Activated naive CD8-positive, alpha-beta T cell (primary cell): ENCODE measurements at regions not wholly inside any gene's neighbourhood (a gene's known extent, or its start where the extent isn't known, plus 50 kb on each side); places are given as distances from the start of the nearest gene placed in this dataset.

Source experiments
- H3K27ac Mint-ChIP-seq: one replicate; pipeline ENCODE4 v1.8.0; 2021; ENCODE audit warnings: mixed read lengths
- H3K27me3 Mint-ChIP-seq: one replicate; pipeline ENCODE4 v1.8.0; 2021; ENCODE audit warnings: mixed read lengths
- H3K36me3 Mint-ChIP-seq: one replicate; pipeline ENCODE4 v1.8.0; 2021; ENCODE audit warnings: mixed read lengths
- H3K4me1 Mint-ChIP-seq: one replicate; pipeline ENCODE4 v1.8.0; 2021; ENCODE audit warnings: low read depth, mixed read lengths
- H3K4me3 Mint-ChIP-seq: one replicate; pipeline ENCODE4 v1.8.0; 2021; ENCODE audit warnings: mild to moderate bottlenecking, mixed read lengths
- H3K9me3 Mint-ChIP-seq: one replicate; pipeline ENCODE4 v1.8.0; 2021; ENCODE audit warnings: low read depth, mixed read lengths

DNA sequence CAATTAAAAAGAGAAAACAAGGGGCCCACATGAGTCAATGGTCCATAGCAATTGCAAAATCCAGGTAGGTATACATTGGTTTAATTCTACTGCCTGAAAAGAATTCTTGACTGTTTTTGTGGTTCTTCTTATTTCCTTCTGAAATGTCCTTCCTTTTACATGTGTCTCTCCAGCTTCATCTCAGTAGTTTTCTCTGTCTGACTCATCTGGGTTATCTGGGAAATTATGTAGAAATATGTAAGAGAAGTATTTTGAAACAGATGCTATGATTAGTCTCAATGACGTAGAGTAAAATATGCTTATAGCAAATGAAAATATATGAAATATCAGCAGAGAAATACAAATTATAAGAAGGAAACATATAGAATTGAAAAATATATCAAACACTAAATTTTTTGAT is 953.2 kb downstream of the BRINP3 start:
- peaks cover 27% of the 10 kb centered on the region for H3K9me3 Mint-ChIP-seq
- H3K36me3 Mint-ChIP-seq = no peaks in the 10 kb centered on the region
- H3K27me3 Mint-ChIP-seq = no peaks in the 10 kb centered on the region
- H3K27ac Mint-ChIP-seq = no peak overlapping the region
- no peak overlapping the region for H3K4me3 Mint-ChIP-seq
- H3K4me1 Mint-ChIP-seq = no peaks in the 10 kb centered on the region

- no peaks in the 10 kb centered on the region for H3K27me3 Mint-ChIP-seq
- no peaks in the 10 kb centered on the region for H3K4me1 Mint-ChIP-seq
- no peak overlapping the region for H3K27ac Mint-ChIP-seq
- no peaks in the 10 kb centered on the region for H3K36me3 Mint-ChIP-seq
- peaks cover 19% of the 10 kb centered on the region for H3K9me3 Mint-ChIP-seq
- H3K4me3 Mint-ChIP-seq = no peak overlapping the region
Observed at GRCh38 chr1:189530162-189530561, 947.5 kb downstream of the BRINP3 start.

DNA sequence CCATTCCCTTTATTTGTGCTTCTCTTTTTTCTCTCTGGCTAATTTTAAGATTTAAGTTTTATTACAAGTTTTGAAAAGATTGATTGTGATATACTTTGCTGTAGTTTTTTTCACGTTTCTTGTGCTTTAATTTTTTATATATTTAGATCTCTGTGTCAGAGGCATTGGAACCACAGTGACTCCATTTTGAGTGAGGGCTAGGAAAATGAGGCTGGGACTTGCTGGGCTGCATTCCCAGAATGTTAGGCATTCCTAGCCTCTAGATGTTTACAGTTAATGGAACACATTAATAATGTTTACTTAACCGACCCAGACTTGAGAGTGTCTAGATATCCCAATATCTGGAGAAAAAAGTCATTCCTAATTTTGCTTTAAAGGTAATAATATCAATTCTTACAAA is 939.4 kb downstream of the BRINP3 start:
- no peaks in the 10 kb centered on the region for H3K4me1 Mint-ChIP-seq
- peaks cover 11% of the 10 kb centered on the region for H3K9me3 Mint-ChIP-seq
- H3K27ac Mint-ChIP-seq = no peak overlapping the region
- H3K36me3 Mint-ChIP-seq = no peaks in the 10 kb centered on the region
- no peak overlapping the region for H3K4me3 Mint-ChIP-seq
- no peaks in the 10 kb centered on the region for H3K27me3 Mint-ChIP-seq

GRCh38 chr1:189550498-189550897 is 927.2 kb downstream of the BRINP3 start:
- no peaks in the 10 kb centered on the region for H3K36me3 Mint-ChIP-seq
- no peak overlapping the region for H3K4me3 Mint-ChIP-seq
- H3K27me3 Mint-ChIP-seq = no peaks in the 10 kb centered on the region
- H3K9me3 Mint-ChIP-seq = no peaks in the 10 kb centered on the region
- no peaks in the 10 kb centered on the region for H3K4me1 Mint-ChIP-seq
- no peak overlapping the region for H3K27ac Mint-ChIP-seq

- no peaks in the 10 kb centered on the region for H3K36me3 Mint-ChIP-seq
- no peaks in the 10 kb centered on the region for H3K4me1 Mint-ChIP-seq
- H3K4me3 Mint-ChIP-seq = no peak overlapping the region
- peaks cover 18% of the 10 kb centered on the region for H3K9me3 Mint-ChIP-seq
- H3K27me3 Mint-ChIP-seq = no peaks in the 10 kb centered on the region
- H3K27ac Mint-ChIP-seq = no peak overlapping the region
Observed at GRCh38 chr1:189563784-189564183, 913.9 kb downstream of the BRINP3 start.

DNA sequence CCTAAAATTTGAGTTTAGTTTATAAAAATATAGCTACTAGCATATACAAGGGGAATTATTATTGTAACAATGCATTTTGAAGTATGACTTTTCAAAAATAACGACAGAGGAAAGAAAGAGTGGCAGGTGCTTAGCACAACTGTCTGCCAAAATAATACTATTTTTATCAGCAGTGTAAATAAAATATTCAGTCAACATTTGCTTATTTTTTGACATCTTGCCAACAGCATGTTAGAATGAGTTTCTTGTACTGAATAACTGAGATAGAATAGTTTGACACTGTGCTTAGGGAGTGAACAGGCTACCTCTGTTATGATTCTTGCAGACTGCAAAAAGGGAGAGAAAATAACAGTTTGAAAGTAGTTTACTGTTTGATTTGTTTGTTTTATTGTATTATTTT is 909.8 kb downstream of the BRINP3 start:
- Mint-ChIP-seq H3K27ac (no peak overlapping the region), H3K4me3 (no peak overlapping the region), H3K9me3 (peaks cover 28% of the 10 kb centered on the region), H3K4me1 (no peaks in the 10 kb centered on the region), H3K27me3 (no peaks in the 10 kb centered on the region), H3K36me3 (no peaks in the 10 kb centered on the region)

DNA sequence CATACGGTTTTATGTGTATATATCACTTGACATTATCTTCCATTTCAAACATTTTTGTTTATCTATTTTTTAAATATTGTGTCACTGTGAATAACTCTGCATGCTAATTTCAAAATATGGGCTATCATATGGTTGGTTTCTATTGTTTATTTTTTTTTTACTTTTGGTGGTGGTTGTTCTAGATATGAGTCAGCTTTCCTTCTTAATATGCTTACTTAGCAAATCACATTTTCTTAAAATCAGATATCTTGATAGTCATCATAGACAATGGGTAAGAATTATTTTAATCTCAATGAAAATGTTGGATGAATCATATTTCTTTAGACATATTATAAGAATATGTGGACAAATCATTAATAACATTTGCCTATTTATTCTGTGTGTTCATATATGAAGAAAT is 881.5 kb downstream of the BRINP3 start:
- Mint-ChIP-seq H3K4me3 (no peak overlapping the region), H3K27me3 (no peaks in the 10 kb centered on the region), H3K36me3 (no peaks in the 10 kb centered on the region), H3K27ac (no peak overlapping the region), H3K9me3 (peaks cover 16% of the 10 kb centered on the region), H3K4me1 (no peaks in the 10 kb centered on the region)

DNA sequence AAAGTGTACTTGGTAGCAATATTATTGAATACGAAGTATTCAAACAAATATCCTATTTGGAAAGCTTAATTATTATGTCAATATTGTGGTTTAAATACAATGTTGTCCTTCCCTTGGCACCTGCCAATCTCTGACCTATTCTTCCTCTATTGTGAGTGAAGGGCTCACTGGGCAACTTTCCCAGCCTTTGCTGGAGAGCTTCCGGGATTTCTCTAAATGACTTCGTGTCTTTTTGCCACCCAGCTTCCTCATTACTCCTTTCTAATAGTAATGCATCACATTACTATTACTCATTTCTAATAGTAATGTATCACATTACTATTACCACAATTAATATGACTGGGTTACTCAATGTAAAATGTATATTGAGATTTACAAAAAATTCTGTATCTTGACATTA is 880.6 kb downstream of the BRINP3 start:
- no peaks in the 10 kb centered on the region for H3K36me3 Mint-ChIP-seq
- no peak overlapping the region for H3K27ac Mint-ChIP-seq
- no peak overlapping the region for H3K4me3 Mint-ChIP-seq
- H3K9me3 Mint-ChIP-seq = peaks cover 16% of the 10 kb centered on the region
- H3K4me1 Mint-ChIP-seq = no peaks in the 10 kb centered on the region
- no peaks in the 10 kb centered on the region for H3K27me3 Mint-ChIP-seq

DNA sequence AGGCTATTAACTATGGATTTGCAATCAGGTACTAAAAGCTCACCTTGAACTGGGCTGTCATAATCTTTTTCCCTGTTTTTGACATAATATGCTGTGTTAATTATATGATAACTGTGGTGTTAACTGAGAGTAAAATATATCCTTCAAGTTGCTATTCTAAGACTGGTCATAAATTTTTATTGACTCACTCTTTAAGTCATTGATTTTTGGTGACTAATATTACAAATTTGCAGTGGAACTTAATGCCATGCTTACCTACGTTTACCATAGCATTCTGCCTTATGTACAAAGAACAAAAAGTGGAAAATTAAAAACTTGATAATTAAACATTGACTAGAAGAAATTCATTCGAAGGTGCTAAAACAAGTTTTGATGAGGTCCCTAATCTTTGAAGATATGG is 872.4 kb downstream of the BRINP3 start:
- Mint-ChIP-seq H3K9me3 (peaks cover 6% of the 10 kb centered on the region), H3K36me3 (no peaks in the 10 kb centered on the region), H3K27ac (no peak overlapping the region), H3K4me3 (no peak overlapping the region), H3K4me1 (no peaks in the 10 kb centered on the region), H3K27me3 (no peaks in the 10 kb centered on the region)

GRCh38 chr1:189606047-189606446 is 871.6 kb downstream of the BRINP3 start:
- Mint-ChIP-seq H3K4me3 (no peak overlapping the region), H3K36me3 (no peaks in the 10 kb centered on the region), H3K27ac (no peak overlapping the region), H3K4me1 (no peaks in the 10 kb centered on the region), H3K27me3 (no peaks in the 10 kb centered on the region), H3K9me3 (peaks cover 6% of the 10 kb centered on the region)

DNA sequence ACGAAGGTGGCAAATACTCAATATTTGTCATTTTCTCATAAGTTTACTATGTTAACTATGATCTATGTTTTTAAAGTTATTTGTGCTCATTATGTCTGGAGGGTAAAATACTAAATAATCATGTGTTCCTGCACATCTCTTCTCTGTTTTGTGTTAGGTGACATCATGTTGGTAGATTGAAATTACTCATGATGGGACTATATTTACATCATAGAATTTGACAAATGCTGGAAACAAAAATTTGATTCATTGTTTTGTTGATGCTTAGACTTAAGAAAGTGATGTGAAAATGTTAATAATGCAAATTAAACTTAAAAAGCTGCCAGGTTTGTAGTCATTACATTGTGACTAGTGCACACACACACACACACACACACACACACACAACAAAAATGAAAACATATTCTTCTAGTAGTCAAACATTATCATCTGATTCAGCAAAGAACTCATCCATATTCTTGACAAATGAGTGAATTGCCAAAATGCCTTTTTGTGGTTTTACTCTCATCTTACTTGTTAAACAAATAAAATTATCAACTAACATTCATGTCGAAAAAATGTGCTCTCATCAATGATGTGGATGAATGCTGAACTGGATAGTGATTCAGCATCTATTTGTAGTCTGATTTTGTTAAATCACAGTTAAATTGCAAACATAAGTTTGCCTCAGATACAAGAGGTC is 870.7 kb downstream of the BRINP3 start:
- peaks cover 6% of the 10 kb centered on the region for H3K9me3 Mint-ChIP-seq

DNA sequence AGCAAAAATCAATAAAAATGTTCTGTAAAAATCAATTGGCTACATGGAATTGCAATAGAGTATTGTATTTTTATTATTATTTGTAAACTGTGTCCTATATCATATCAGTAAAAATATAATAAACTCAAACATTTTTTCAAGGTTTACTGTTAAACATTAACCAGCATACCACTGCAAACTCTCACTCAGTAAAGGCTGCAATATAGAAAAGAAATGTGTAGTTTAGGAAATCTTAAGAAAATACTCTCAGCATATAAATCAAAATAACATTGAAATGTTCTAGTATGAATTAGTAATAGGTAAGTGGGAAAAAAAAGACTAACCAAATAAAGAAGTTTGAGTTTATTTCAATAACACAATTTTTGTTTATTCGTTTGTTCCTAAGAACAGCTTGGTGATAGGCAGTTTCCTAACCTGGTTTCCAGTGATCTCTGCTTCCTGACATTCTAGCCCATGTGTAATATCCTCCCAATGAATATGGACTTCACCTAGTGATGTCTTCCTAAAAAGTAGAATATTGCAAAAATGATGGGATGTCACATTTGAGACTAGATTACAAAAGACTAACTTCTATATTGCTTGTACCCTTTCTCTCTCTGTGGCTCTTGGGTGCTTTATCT is 870.1 kb downstream of the BRINP3 start:
- Mint-ChIP-seq H3K27ac (no peak overlapping the region), H3K9me3 (peaks cover 6% of the 10 kb centered on the region), H3K27me3 (no peaks in the 10 kb centered on the region), H3K4me1 (no peaks in the 10 kb centered on the region), H3K4me3 (no peak overlapping the region), H3K36me3 (no peaks in the 10 kb centered on the region)

More for the DNA sequence above, 870.7 kb downstream of the BRINP3 start:
- no peaks in the 10 kb centered on the region for H3K4me1 Mint-ChIP-seq
- no peaks in the 10 kb centered on the region for H3K27me3 Mint-ChIP-seq
- H3K36me3 Mint-ChIP-seq = no peaks in the 10 kb centered on the region
- no peak overlapping the region for H3K27ac Mint-ChIP-seq
- no peak overlapping the region for H3K4me3 Mint-ChIP-seq

DNA sequence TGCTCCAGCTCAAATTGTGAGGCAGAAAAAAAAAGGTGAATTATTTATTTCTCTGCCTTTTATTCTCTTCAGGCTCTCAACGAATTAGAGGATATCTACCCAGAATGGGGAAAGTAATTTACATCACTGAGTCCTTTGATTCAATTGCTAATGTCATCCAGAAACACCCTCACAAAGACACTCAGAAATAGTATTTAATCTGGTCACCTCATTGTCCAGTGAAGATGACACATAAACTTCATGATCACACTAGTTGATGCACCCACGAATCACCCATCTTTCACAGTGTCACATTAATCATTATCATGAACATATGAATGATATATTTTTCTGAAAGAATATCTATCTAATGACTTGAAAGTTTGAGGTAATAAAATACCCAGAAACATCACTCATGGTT is 868.5 kb downstream of the BRINP3 start:
- no peaks in the 10 kb centered on the region for H3K4me1 Mint-ChIP-seq
- no peaks in the 10 kb centered on the region for H3K27me3 Mint-ChIP-seq
- H3K9me3 Mint-ChIP-seq = peaks cover 6% of the 10 kb centered on the region
- no peak overlapping the region for H3K27ac Mint-ChIP-seq
- no peaks in the 10 kb centered on the region for H3K36me3 Mint-ChIP-seq
- no peak overlapping the region for H3K4me3 Mint-ChIP-seq

GRCh38 chr1:189616893-189617292 is 860.8 kb downstream of the BRINP3 start:
- Mint-ChIP-seq H3K36me3 (no peaks in the 10 kb centered on the region), H3K9me3 (peaks cover 8% of the 10 kb centered on the region), H3K4me3 (no peak overlapping the region), H3K4me1 (no peaks in the 10 kb centered on the region), H3K27ac (no peak overlapping the region), H3K27me3 (no peaks in the 10 kb centered on the region)

DNA sequence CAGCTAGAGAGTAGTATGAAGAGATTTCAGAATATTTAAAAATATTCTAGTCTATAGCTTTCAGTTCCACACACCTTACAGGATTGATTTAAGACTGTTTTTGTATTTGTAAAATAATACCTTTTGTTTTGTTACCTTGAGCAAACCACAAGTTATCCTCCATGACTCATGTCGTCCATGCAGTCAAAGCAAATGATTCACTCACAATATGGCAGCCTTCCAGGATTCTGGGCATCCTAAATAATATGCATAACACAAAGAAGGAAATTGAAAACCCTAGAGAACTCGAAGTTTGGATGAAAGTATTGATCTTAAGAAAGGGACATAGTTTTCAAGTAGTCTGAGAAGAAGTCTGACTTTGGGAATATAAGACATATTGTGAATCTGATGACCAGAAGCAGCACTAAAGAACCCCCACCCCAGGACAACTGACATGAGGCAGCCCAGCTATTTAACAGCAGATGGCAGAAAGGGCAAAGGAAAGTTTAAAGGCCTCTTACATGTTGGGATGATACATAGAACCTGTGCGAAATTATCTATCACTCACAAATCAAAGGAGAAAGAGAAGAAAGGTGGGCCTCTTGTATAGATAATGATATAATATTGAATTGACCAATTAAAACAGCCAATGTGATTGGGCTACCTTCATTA is 857.9 kb downstream of the BRINP3 start:
- Mint-ChIP-seq H3K4me3 (no peak overlapping the region), H3K9me3 (peaks cover 12% of the 10 kb centered on the region), H3K36me3 (no peaks in the 10 kb centered on the region), H3K27me3 (no peaks in the 10 kb centered on the region), H3K4me1 (no peaks in the 10 kb centered on the region), H3K27ac (no peak overlapping the region)

GRCh38 chr1:189620471-189620870 is 857.2 kb downstream of the BRINP3 start:
- Mint-ChIP-seq H3K27me3 (no peaks in the 10 kb centered on the region), H3K4me1 (no peaks in the 10 kb centered on the region), H3K9me3 (peaks cover 12% of the 10 kb centered on the region), H3K27ac (no peak overlapping the region), H3K36me3 (no peaks in the 10 kb centered on the region), H3K4me3 (no peak overlapping the region)
